Neural progenitor cell (in vitro differentiated cells): ENCODE measurements at regions not wholly inside any gene's neighbourhood (a gene's known extent, or its start where the extent isn't known, plus 50 kb on each side); places are given as distances from the start of the nearest gene placed in this dataset.

ENCODE experiments used
- DNase-seq: peaks from one replicate; pipeline ENCODE4 v3.0.0-alpha.2; 2016; ENCODE audit warnings: low spot score
- H2AFZ ChIP-seq: fragments of 200-600 bp; sonication (generic); replicated peaks from 2 replicates; pipeline ENCODE4 v1.6.1; 2016; ENCODE audit warnings: antibody characterized with exemption
- H3F3A ChIP-seq: fragments of 200-600 bp; sonication (generic); 2 replicates; pipeline ENCODE4 v1.6.1; 2016; ENCODE audit warnings: antibody characterized with exemption, low read depth
- H3K27ac ChIP-seq: fragments of 200-600 bp; sonication (generic); 2 replicates; pipeline ENCODE4 v1.5.1; 2016; ENCODE audit warnings: mild to moderate bottlenecking
- H3K27me3 ChIP-seq: fragments of 200-600 bp; sonication (generic); 2 replicates; pipeline ENCODE4 v1.6.1; 2016; ENCODE audit warnings: mild to moderate bottlenecking, moderate library complexity
- H3K36me3 ChIP-seq: fragments of 200-600 bp; sonication (generic); 2 replicates; pipeline ENCODE4 v1.5.1; 2016
- H3K4me1 ChIP-seq: fragments of 200-600 bp; sonication (generic); 2 replicates; pipeline ENCODE4 v1.6.1; 2016; ENCODE audit warnings: mixed run types
- H3K4me2 ChIP-seq: fragments of 200-600 bp; sonication (generic); 2 replicates; pipeline ENCODE4 v1.6.1; 2016
- H3K4me3 ChIP-seq: fragments of 200-600 bp; sonication (generic); 2 replicates; pipeline ENCODE4 v1.5.1; 2016
- H3K79me2 ChIP-seq: fragments of 200-600 bp; sonication (generic); 2 replicates; pipeline ENCODE4 v1.6.1; 2016; ENCODE audit warnings: low read depth
- H3K9ac ChIP-seq: fragments of 200-600 bp; sonication (generic); 2 replicates; pipeline ENCODE4 v1.6.1; 2016
- H3K9me3 ChIP-seq: fragments of 200-600 bp; sonication (generic); 2 replicates; pipeline ENCODE4 v1.5.1; 2016; ENCODE audit warnings: low read depth
- H4K20me1 ChIP-seq: fragments of 200-600 bp; sonication (generic); 2 replicates; pipeline ENCODE4 v1.6.1; 2016; ENCODE audit warnings: low read depth
- H3K27ac Mint-ChIP-seq: 3 replicates; pipeline ENCODE4 v1.8.0; 2021; ENCODE audit warnings: mixed read lengths
- H3K27me3 Mint-ChIP-seq: 2 replicates; pipeline ENCODE4 v1.8.0; 2022; ENCODE audit warnings: low read depth, mild to moderate bottlenecking, inconsistent platforms, moderate library complexity, mixed read lengths; ENCODE audit not compliant: insufficient read depth
- H3K36me3 Mint-ChIP-seq: 3 replicates; pipeline ENCODE4 v1.8.0; 2021; ENCODE audit warnings: mixed read lengths
- H3K4me1 Mint-ChIP-seq: 3 replicates; pipeline ENCODE4 v1.8.0; 2021; ENCODE audit warnings: mixed read lengths
- H3K4me3 Mint-ChIP-seq: 3 replicates; pipeline ENCODE4 v1.8.0; 2021; ENCODE audit warnings: mild to moderate bottlenecking, moderate library complexity, mixed read lengths
- H3K9me3 Mint-ChIP-seq: 3 replicates; pipeline ENCODE4 v1.8.0; 2020; ENCODE audit warnings: mixed read lengths
- CTCF ChIP-seq: fragments of 200-600 bp; sonication (generic); IDR thresholded peaks from 2 replicates; pipeline ENCODE4 v1.5.1; 2017; ENCODE audit warnings: antibody characterized with exemption, mild to moderate bottlenecking
- EZH2 ChIP-seq: fragments of 200-600 bp; sonication (generic); IDR thresholded peaks from 2 replicates; pipeline ENCODE4 v1.6.1; 2017; ENCODE audit warnings: antibody characterized with exemption, mild to moderate bottlenecking, moderate library complexity
- EZH2phosphoT487 ChIP-seq: fragments of 200-600 bp; sonication (generic); IDR thresholded peaks from 2 replicates; pipeline ENCODE4 v1.6.1; 2017; ENCODE audit warnings: antibody characterized with exemption

- Mint-ChIP-seq H3K36me3 (no peaks in the 10 kb centered on the region), H3K4me3 (no peak overlapping the region), H3K4me1 (no peaks in the 10 kb centered on the region), H3K27ac (no peak overlapping the region), H3K9me3 (peaks cover 5% of the 10 kb centered on the region), H3K27me3 (peaks cover 4% of the 10 kb centered on the region)
- no peaks in the 10 kb centered on the region for H3K9me3 ChIP-seq
- TF ChIP-seq EZH2phosphoT487 (no peak), EZH2 (no peak), CTCF (no peak)
- H4K20me1 ChIP-seq, result no peaks in the 10 kb centered on the region
- DNase-seq, result no peak
- H3K27me3 ChIP-seq, result no peaks in the 10 kb centered on the region
- H3K4me1 ChIP-seq, result no peaks in the 10 kb centered on the region
- no peaks in the 10 kb centered on the region for H3K36me3 ChIP-seq
- no peak overlapping the region for H3K9ac ChIP-seq
- no peaks in the 10 kb centered on the region for H3F3A ChIP-seq
- no peaks in the 10 kb centered on the region for H3K79me2 ChIP-seq
- no peak overlapping the region for H2AFZ ChIP-seq
- no peak overlapping the region for H3K4me3 ChIP-seq
- no peak overlapping the region for H3K4me2 ChIP-seq
- H3K27ac ChIP-seq, result no peak overlapping the region
These were observed 160.5 kb upstream of the AGTR2 start for GRCh38 chrX:116009861-116010710.

- no peaks in the 10 kb centered on the region for H3K79me2 ChIP-seq
- no peaks in the 10 kb centered on the region for H3K27me3 ChIP-seq
- no peaks in the 10 kb centered on the region for H3K4me1 ChIP-seq
- H3K4me2 ChIP-seq, result no peak overlapping the region
- H2AFZ ChIP-seq, result no peak overlapping the region
- peaks cover 4% of the 10 kb centered on the region for H3K27me3 Mint-ChIP-seq
- TF ChIP-seq CTCF (no peak), EZH2 (no peak), EZH2phosphoT487 (no peak)
- no peak overlapping the region for H3K27ac ChIP-seq
- H3K9me3 Mint-ChIP-seq, result peaks cover 5% of the 10 kb centered on the region
- H3K4me1 Mint-ChIP-seq, result no peaks in the 10 kb centered on the region
- no peak for DNase-seq
- no peaks in the 10 kb centered on the region for H3K36me3 Mint-ChIP-seq
- no peaks in the 10 kb centered on the region for H4K20me1 ChIP-seq
- H3K27ac Mint-ChIP-seq, result no peak overlapping the region
- H3K4me3 Mint-ChIP-seq, result no peak overlapping the region
- H3K9me3 ChIP-seq, result no peaks in the 10 kb centered on the region
- no peak overlapping the region for H3K9ac ChIP-seq
- H3F3A ChIP-seq, result no peaks in the 10 kb centered on the region
- H3K36me3 ChIP-seq, result no peaks in the 10 kb centered on the region
- no peak overlapping the region for H3K4me3 ChIP-seq
These were observed 159.6 kb upstream of the AGTR2 start for GRCh38 chrX:116010939-116011338.

- H2AFZ ChIP-seq, result no peak overlapping the region
- Mint-ChIP-seq H3K27me3 (peaks cover 2% of the 10 kb centered on the region), H3K4me3 (no peak overlapping the region), H3K9me3 (peaks cover 17% of the 10 kb centered on the region), H3K27ac (no peak overlapping the region), H3K4me1 (no peaks in the 10 kb centered on the region), H3K36me3 (no peaks in the 10 kb centered on the region)
- H3K9me3 ChIP-seq, result peaks cover 10% of the 10 kb centered on the region
- H3K27ac ChIP-seq, result no peak overlapping the region
- H4K20me1 ChIP-seq, result no peaks in the 10 kb centered on the region
- no peak overlapping the region for H3K9ac ChIP-seq
- H3K27me3 ChIP-seq, result no peaks in the 10 kb centered on the region
- no peak for TF ChIP-seq EZH2
- TF ChIP-seq EZH2phosphoT487, result no peak
- TF ChIP-seq CTCF, result no peak
- no peak overlapping the region for H3K4me2 ChIP-seq
- H3K4me3 ChIP-seq, result no peak overlapping the region
- DNase-seq, result no peak
- H3F3A ChIP-seq, result no peaks in the 10 kb centered on the region
- H3K4me1 ChIP-seq, result no peaks in the 10 kb centered on the region
- no peaks in the 10 kb centered on the region for H3K36me3 ChIP-seq
- H3K79me2 ChIP-seq, result no peaks in the 10 kb centered on the region
These were observed 139.2 kb upstream of the AGTR2 start for GRCh38 chrX:116031331-116031730.
